Muscle of arm (tissue), 1 donor: ENCODE measurements at regions not wholly inside any gene's neighbourhood (a gene's known extent, or its start where the extent isn't known, plus 50 kb on each side); places are given as distances from the start of the nearest gene placed in this dataset.
A peak's percentile ranks its signal among the peaks of the same experiment; 100 is the strongest.

Source experiments
- DNase-seq: peaks from one replicate; pipeline ENCODE4 v3.0.0-alpha.2; 2013

GRCh38 chr10:129104266-129105045 lies 362.6 kb upstream of the MGMT start:
- no peak for DNase-seq

- DNase-seq: no peak
These were observed 361.8 kb upstream of the MGMT start for GRCh38 chr10:129105266-129105665.

GRCh38 chr10:129106314-129106713 lies 360.7 kb upstream of the MGMT start:
- DNase-seq: no peak

- DNase-seq: no peak
These were observed 359.5 kb upstream of the MGMT start for GRCh38 chr10:129107525-129107924.

- DNase-seq: no peak
These were observed 358.7 kb upstream of the MGMT start for GRCh38 chr10:129108378-129108777.

- no peak for DNase-seq
These were observed 358.0 kb upstream of the MGMT start for GRCh38 chr10:129108994-129109393.

- DNase-seq: no peak
These were observed 356.3 kb upstream of the MGMT start for GRCh38 chr10:129110780-129111179.

GRCh38 chr10:129111922-129112321 lies 355.1 kb upstream of the MGMT start:
- DNase-seq: no peak

GRCh38 chr10:129114588-129114987 lies 352.5 kb upstream of the MGMT start:
- no peak for DNase-seq

GRCh38 chr10:129116371-129116770 lies 350.7 kb upstream of the MGMT start:
- DNase-seq: no peak

- DNase-seq: no peak
These were observed 346.6 kb upstream of the MGMT start for GRCh38 chr10:129120441-129120840.

- DNase-seq: no peak
These were observed 344.2 kb upstream of the MGMT start for GRCh38 chr10:129122846-129123245.

GRCh38 chr10:129123428-129123827 lies 343.6 kb upstream of the MGMT start:
- DNase-seq: no peak

- no peak for DNase-seq
These were observed 340.1 kb upstream of the MGMT start for GRCh38 chr10:129126982-129127381.

- DNase-seq: peak; percentile 82
These were observed 335.4 kb upstream of the MGMT start for GRCh38 chr10:129131457-129132132.

GRCh38 chr10:129133856-129134255 lies 333.2 kb upstream of the MGMT start:
- no peak for DNase-seq

- no peak for DNase-seq
These were observed 332.7 kb upstream of the MGMT start for GRCh38 chr10:129134371-129134770.

GRCh38 chr10:129135624-129136023 lies 331.4 kb upstream of the MGMT start:
- no peak for DNase-seq

GRCh38 chr10:129136074-129136473 lies 331.0 kb upstream of the MGMT start:
- no peak for DNase-seq

- DNase-seq: no peak
These were observed 330.1 kb upstream of the MGMT start for GRCh38 chr10:129136951-129137350.

- peak; percentile 35 for DNase-seq
These were observed 325.8 kb upstream of the MGMT start for GRCh38 chr10:129140921-129141885.

GRCh38 chr10:129151281-129151680 lies 315.8 kb upstream of the MGMT start:
- no peak for DNase-seq
